ENCODE measurements at regions not wholly inside any gene's neighbourhood (a gene's known extent, or its start where the extent isn't known, plus 50 kb on each side); places are given as distances from the start of the nearest gene placed in this dataset.
"Not testable (repeated sequence)": the region's sequence is repeated elsewhere in the genome, so short reads cannot be mapped to it uniquely, and the experiment has no call there.

GRCh38 chr6:102986086-102986485, 1592.6 kb downstream of the GRIK2 start:
- DNase-seq: no peak

GRCh38 chr6:102984357-102984756, 1590.8 kb downstream of the GRIK2 start:
- DNase-seq: no peak

- no peak for DNase-seq
Observed at GRCh38 chr6:102981490-102982015, 1588.0 kb downstream of the GRIK2 start.

DNA sequence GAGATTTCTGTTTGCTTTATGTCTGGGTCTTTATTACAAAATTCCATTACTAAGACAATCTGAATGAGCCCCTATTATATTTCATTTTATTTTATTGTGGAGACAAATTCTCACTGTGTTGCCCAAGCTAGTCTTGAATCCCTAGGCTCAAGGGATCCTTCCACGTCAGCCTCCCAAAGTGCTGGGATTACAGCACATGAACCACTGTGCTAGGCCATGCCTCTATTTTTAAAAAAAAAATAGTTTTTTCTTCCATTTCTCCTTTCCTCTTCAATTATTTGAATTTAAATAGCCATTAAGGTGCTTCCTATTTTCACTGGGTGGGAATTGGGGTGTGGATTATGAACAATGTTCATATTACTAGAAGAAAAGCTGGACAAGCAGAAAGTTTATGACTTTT, 1587.4 kb downstream of the GRIK2 start:
- no peak for DNase-seq

DNA sequence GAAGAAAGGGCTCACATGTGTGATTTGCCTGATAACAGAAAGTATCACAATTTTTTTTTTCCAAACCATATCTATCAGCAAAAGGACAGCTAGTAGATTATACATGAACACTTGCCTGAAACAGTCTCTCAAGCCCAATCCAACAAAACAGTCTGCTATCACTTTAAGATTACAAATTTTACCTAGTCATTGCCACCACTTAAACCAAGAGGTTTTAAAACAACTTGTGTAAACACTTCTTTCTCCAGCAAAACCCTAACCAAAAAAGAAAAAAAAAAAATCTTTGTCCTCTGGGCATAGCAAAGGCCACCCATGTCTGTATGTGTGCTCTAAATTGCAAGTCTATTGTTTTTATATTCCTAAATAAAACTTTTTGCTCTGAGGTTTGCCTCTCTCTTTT, 1568.4 kb downstream of the GRIK2 start:
- DNase-seq: no peak

DNA sequence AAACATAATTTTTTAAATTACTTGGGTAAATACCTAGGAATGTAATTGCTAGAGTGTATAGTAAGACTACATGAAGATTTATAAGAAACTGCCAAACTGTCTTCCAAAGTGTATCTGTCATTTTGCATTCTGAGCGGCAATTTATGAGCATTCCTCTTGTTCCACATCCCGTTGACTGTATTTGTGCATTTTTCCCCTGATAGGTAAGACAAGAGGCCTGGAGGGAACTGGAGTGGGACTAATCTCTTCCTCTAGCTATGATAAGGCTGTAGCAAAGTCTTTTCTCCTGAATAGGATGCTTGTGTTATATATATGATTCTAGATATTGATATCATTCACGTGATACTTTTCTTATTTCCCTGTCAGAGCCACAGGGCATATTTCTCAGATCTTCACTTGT, 1557.5 kb downstream of the GRIK2 start:
- no peak for DNase-seq

GRCh38 chr6:102944475-102944874, 1551.0 kb downstream of the GRIK2 start:
- DNase-seq: no peak

DNA sequence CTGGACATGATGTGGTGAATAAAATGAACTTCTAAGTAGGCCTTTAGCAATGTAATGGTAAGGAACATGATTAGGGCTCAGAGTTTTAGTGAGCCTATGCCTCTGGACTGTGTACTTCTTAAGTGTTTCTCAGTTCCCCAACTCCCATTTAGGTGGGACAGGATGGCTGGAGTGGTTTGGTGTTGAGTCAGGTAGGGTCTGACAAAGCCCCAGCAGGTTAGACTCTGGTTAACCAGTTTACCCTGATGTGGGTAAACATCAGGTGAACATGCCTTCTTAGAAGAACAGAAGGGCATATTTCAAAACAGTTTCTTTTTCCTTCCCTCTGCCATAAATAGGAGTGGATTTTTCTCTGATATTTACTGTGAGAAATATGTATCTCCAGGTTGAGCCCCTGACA, 1548.7 kb downstream of the GRIK2 start:
- DNase-seq: no peak

DNA sequence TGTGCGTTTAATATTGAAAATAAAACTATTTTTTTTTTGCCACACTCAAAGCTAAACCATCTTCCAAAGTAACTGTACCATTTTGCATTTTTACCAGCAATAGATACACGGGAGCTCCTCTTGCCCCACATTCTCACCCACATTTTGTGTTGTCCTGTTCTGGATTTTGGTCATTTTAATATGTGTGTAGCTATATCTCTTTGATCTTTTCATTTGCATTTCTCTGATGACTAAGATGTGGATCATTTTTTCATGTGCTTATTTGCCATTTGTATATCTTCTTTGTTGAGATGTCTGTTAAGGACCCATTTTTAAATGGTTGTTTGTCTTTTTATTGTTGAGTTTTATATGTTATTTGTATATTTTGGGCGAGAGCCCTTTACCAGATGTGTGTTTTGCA, 1543.5 kb downstream of the GRIK2 start:
- no peak for DNase-seq

GRCh38 chr6:102928109-102928508, 1534.6 kb downstream of the GRIK2 start:
- DNase-seq: no peak

- no peak for DNase-seq
Observed at GRCh38 chr6:102918161-102918560, 1524.7 kb downstream of the GRIK2 start.

GRCh38 chr6:102911571-102911970, 1518.1 kb downstream of the GRIK2 start:
- no peak for DNase-seq

GRCh38 chr6:102910701-102911139, 1517.2 kb downstream of the GRIK2 start:
- DNase-seq: not testable (repeated sequence)

GRCh38 chr6:102907181-102907580, 1513.7 kb downstream of the GRIK2 start:
- no peak for DNase-seq

DNA sequence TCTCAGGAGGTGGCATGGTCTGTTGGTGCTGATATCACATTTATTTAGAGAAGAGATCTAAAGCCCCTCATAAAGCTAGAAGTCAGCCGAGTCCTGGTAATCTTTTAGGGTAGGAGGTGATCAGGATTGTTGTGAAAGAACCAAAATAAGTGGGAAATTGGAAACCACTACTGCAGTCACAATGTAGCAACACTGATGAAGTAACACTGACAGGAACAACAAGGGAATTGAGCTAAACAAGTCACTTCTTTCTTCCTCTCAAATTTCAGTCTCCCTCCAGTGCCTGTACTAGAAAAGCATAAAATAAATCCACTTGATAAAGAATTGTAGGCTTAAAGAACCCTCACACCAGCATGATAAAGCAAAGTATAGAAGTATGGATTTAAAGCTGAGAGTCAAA, 1509.0 kb downstream of the GRIK2 start:
- no peak for DNase-seq

- no peak for DNase-seq
Observed at GRCh38 chr6:102895683-102896082, 1502.2 kb downstream of the GRIK2 start.

DNA sequence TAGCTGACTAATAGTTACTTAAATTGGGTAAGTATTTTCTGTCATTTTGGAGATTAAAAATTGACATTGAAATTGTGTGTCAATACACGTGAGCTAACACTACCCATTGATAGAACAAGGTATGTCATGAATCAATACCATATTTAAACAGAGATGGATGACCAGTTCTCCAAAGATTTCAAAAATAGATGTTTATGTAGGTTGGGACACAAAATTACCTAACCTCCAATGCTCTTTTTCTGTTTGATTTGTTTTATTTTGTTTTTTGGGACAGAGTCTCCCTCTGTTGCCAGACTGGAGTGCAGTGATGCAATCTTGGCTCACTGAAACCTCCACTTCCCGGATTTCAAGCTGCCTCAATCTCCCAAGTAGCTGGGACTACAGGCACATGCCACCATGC, 1491.7 kb downstream of the GRIK2 start:
- no peak for DNase-seq

GRCh38 chr6:102853249-102853955, 1459.9 kb downstream of the GRIK2 start:
- DNase-seq: no peak

DNA sequence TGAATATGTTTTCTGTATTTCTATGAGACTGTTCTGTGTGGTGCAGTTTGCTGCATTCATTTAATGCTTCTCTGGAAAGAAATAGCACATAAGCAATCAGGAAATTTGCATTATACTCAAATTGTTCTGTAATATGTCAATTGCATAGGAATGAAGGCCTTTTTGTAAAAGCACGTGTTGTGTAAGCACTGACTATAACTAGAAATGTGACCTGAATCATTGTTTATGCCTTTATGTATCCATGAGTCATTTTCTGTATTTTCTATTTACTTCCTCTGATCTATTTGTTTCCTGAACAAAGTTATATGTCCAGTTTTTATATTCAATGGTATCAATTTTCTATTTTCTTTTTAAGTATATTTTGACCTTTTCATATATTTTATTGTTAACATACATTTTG, 1455.3 kb downstream of the GRIK2 start:
- no peak for DNase-seq

DNA sequence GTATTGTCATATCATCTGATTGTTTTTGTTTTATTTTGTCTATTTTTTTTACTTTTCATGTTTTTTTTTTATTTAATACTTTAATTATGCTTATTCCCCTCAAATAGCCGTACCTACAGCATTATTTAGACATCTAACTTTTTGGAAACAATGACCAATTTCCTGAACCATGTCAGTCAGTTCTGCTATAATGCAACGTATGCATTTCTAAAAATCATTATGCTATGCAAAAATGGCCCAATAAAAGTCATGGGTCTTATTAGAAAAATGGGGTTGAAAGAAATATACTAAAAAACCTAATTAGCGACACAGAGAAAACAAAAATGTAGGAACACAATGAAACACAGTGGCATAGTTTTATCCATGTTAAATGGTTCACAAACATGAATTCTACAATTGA, 1454.7 kb downstream of the GRIK2 start:
- no peak for DNase-seq

DNA sequence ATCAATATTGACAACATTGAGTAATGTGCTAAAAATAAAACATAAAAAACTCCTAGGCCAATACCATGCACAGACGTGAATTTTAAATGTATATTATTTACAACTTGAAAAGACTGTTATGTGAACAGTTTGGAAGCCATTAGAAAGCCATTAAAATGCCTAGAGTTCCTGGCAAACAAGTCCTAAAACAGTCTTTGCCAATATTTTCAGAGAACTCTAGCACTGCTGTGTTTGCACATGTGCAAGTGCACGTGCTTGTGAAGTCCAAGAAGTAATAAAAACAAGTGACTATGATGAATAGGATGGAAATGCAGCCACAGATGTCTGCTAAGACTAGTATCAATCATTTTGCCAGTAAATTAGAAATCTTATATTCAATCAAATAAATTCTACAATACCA, 1447.6 kb downstream of the GRIK2 start:
- no peak for DNase-seq

GRCh38 chr6:102832021-102832420, 1438.5 kb downstream of the GRIK2 start:
- no peak for DNase-seq

DNA sequence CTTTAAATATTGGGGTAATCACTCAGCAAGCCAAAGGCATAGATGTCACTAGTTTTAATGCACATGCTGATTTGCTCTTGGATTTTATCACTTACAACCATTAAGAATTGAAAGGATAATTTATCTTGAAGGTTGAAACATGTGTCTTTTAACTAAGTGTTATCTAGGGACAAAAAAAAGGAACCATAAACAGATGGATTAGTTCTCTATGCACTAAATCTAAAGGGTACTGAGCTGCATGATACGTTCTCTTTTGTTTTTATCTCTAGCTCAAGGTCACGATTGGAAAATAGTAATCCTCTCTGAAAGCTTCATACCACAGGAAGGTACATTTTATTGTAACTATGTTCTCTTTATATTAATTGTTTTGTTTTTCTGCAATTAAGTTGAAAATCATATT, 1426.6 kb downstream of the GRIK2 start:
- no peak for DNase-seq

GRCh38 chr6:102815207-102815606, 1421.7 kb downstream of the GRIK2 start:
- DNase-seq: no peak

All from GF-D8 (cell line).